GM19328 (cell line): ENCODE measurements at regions not wholly inside any gene's neighbourhood (a gene's known extent, or its start where the extent isn't known, plus 50 kb on each side); places are given as distances from the start of the nearest gene placed in this dataset.

Source experiments
- ATAC-seq: cut with Tn5 transposase; IDR thresholded peaks from one replicate; pipeline ENCODE4 v1.9.1; 2021; ENCODE audit warnings: mild to moderate bottlenecking, moderate library complexity; ENCODE audit not compliant: unreplicated experiment

DNA sequence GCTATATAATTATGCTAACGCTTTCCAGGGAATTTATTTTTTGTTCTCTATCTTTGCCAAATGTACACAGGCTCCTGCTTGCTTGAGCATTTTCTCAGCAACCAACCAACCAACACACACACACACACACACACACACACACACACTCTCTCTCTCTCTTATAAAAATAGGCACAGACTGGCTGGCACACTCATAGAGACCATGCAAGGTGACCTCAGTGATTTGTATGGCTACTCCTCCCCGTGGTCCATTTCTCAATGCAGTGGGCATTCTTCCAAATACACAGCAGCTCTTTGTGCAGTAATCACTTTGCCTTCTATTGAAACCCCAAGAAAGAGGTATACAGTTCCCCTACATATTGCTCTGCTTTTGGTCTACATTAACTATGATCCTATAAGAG is 416.0 kb downstream of the MAN2A1 start:
- ATAC-seq: no peak

DNA sequence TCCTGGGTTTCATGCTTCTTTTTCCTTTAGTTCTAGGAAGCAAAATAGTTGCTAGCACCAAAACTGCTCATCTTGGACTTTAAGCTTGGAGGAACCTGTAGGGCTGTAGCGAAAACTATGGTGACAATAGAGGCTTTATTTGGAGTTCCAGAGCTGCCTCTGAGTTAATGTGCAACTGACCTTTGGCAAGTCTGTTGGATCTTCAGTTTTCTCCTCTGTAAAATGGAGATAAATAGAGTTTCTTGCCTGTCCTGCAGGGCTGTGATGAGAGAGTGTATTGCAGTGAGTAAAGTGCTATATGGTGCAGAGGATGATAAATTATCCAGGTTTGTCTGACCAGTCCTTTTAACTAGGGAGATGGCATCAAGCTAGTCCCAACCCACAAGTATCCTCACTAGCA is 417.0 kb downstream of the MAN2A1 start:
- ATAC-seq: no peak

DNA sequence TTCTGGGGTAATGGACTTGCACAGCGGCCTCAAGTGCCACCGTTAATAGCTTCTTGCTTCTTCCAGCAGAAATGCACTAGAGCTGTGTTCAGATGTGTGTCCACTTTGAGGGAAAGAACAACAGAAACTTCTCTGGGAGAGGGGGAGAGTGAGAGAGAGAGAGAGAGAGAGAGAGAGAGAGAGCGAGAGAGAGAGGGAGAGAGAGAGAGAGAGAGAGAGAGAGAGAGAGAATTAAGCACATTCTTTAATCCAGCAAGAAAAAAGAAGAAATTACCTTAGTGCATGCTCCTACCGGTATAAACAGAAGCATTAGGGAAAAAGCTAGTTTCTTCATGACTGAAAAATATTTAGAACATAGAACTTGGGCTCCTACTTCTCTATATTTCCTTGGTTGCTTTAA is 418.8 kb downstream of the MAN2A1 start:
- ATAC-seq: no peak

DNA sequence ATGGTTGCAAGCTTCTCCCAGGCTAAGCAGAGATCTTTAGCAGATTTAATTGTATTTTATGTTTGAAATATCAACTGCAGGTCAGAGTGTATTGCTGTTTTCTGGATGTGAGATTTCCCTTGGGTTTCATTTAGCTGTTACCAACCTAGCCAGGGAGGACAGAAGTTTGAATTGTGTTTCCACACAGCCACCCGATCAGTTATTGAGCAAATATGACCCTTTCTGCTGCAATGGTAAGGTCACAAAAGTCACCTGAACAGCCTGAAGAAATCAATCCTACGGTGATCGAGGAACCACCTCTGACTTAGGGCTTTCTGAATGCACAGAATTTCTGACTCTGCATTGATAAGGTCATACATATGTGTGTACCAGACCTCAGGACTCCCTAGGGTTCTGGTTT is 419.9 kb downstream of the MAN2A1 start:
- no peak for ATAC-seq

DNA sequence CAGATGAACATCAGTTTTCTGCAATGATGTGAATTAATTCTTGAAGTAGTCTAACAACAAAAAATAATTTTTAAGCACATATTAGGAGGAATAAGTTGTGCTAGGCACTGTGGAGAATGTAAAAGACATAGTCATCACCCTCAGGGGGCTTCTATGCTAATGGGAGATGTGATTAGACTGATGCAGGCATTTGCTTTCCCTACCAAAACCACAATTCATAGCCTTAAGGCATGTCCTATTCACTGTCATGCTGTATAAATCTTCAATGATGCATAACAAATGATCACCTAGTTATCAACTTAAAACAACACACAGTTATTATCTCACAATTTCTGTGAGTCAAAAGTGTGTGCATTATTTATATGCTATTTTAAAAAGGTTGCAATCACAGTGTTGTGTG is 422.6 kb downstream of the MAN2A1 start:
- no peak for ATAC-seq

DNA sequence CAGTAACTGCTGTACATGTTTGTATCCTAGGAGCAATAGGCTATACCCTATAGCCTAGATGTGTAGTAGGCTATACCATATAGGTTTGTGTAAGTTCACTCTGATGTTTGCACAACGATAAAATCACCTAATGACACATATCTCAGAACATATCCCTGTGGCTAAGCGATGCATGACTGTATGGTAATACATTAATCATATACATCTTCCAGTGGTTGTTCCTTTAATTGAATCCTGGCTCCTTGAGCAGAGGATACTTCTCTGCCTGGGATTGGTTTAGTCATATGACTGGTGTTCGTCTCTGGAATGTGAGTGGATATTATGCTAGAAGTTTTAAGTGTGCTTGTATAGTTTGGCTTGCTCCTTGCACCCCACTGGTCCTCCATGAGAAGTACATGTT is 425.8 kb downstream of the MAN2A1 start:
- no peak for ATAC-seq

DNA sequence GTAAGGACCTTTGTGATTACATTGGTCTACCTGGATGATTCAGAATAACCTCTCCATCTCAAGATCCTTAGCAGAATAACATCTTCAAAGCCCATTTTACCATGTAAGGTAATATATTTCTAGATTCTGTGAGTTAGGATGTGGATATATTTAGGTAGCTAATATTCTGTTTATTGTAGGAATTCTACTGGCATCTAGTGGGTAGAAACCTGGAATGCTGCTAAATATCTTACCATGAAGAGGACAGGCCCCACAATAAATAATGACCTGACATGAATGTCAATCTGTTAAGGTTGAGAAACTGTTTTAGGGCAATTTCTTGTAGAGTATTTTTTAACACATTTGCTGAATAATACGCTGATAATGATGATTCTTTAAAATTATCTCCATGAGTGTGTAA is 426.8 kb downstream of the MAN2A1 start:
- ATAC-seq: no peak

DNA sequence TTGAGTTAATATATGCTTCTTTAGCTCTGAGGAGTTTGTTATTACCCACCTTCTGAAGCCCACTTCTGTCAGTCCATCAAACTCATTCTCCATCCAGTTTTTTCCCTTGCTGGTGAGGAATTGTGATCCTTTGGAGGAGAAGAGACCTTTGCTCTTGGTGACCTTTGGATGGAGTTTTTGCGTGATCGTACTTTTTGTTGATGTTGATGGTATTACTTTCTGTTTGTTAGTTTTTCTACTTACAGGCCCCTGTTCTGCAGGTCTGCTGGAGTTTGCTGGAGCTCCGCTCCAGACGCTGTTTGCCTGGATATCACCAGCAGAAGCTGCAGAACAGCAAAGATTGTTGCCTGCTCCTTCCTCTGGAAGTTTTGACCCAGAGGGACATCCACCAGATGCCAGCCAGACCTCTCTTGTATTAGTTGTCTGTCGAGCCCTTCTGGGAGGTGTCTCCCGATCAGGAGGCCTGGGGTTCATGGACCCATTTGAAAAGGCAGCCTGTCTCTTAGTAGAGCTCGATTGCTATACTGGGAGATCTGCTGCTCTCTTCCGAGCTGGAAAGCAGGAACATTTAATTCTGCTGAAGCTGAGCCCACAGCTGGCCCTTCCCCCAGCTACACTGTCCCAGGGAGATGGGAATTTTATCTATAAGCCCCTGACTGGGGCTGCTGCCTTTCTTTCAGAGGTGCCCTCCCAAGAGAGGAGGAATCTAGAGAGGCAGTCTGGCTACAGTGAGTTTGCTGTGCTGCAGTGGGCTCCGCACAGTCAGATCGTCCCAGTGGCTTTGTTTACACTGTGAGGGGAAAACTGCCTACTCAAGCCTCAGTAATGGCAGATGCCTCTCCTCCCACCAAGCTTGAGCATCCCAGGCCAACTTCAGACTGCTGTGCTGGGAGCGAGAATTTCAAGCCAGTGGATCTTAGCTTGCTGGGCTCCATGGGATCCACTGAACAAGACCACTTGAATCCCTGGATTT is 445.5 kb downstream of the MAN2A1 start:
- ATAC-seq: no peak

DNA sequence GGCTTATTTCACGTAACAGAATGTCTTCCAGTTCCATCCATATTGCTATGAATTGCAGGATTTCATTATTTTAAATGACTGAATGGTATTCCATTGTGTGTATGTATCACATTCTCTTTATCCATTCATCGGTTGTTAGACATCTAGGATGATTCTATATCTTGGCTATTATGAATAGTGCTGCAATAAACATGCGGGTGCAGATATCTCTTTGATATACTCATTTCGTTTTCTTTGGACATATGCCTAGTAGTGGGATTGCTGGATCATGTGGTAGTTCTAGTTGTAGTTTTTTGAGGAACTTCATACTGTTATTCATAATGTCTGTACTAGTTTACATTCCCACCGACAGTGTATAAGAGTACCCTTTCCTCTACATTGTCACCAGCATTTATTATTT is 460.5 kb downstream of the MAN2A1 start:
- ATAC-seq: no peak

DNA sequence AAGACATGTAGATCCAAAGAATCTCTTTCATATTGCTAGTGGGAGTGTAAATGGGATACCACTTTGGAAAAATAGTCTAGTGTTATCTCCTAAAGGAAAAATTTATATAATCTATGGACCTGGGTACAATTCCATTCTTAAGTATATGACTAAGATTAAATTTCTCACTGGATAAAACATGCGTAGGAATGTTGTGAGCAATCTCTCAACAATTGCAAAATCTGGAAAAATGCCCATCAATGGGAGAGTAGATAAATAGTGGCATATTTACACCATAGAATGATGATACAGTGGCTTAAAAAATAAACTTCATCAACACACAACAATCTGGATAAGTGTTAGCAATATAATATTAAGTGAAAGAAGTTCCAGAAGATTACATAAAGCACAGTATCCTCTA is 469.5 kb downstream of the MAN2A1 start:
- ATAC-seq: no peak

DNA sequence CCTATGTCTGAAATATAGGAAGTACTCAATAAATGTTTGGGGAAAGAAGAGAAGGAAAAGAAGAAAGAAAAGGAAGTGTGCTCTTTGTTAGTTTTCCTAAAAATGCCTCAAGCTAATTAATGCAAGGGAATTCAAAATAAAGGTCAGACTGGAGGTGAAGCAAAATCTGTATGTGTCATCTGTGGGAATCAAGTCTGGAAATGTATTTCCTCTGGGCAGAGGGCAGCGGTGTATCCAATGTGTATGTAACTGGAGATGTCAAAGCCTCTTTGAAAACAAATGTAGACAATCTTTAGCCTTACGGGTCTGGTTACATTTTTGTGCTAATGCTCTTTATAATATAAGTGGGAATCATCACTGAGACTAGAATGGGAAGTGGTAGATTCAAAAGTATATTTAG is 471.4 kb downstream of the MAN2A1 start:
- no peak for ATAC-seq

DNA sequence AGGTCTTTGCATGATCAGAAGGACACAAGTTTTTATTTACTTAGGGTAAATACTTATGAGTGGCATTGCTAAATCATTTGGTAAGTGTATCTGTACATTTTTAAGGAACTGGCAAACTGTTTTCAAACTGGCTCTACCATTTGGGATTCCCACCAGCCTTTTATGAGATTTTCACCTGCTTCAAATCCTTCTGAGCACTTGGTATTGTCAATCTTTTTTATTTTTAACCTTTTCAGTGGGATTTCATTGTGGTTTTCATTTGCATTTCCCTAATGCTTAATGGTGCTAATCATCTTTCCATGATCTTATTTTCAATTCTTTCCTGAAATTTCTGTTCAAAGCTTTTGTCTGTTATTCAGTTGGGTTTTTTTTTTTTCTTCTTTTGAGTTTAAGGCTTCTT is 475.6 kb downstream of the MAN2A1 start:
- no peak for ATAC-seq

DNA sequence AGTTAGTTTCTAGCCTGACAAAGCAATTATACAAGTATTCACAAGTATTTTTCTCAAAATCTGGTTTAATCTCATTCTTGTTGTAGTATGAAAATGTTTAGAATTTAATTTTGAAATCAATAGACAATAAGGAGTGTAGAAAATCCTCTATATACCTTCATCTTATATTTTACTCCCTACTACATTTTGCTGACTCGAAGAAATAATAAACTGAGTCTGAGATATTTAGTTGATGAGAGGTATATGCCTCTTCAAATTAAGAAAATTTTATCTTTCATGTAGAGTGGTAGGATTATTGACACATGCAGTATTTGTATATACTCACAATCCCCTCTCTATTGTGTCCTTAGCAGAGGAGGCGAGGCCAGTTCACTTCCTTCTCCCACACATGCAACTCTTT is 477.7 kb downstream of the MAN2A1 start:
- ATAC-seq: no peak

DNA sequence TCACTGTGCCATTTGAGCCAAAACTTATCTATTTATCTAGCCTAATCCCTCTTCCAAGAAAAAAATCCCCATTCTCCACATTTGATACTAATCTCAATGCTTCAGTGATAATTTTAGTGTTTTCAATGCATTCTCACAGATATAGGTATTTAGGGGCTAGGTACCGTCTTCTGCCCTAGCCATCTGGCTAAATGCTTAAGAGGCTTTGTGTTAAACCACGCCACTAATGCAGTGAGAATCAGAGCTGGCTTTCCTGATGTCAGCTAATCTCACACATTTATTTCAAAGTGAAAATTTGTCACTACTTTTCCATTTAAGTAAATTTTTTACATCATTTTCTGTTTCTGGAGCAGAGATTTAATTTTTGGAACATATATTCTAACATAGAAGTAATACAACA is 479.7 kb downstream of the MAN2A1 start:
- ATAC-seq: no peak

DNA sequence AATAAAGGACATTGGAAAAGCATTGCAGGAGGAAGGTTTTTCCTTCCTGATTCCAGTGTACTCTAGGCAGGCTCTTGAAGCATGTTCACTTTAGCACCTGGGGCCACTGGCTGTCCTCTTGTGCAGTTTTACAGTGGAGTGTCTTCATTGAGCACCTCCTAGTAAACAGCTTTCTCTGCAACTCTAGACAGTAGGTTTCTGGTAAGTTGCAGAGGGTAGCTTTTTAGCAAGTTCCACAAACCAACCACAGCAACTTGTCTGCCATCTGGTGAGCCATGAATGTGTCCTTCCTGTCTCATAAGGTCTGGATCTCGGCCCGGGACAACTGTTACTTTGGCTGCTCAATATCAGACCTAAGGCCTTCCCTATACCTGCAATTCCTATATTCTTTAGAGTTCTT is 488.0 kb downstream of the MAN2A1 start:
- ATAC-seq: no peak

DNA sequence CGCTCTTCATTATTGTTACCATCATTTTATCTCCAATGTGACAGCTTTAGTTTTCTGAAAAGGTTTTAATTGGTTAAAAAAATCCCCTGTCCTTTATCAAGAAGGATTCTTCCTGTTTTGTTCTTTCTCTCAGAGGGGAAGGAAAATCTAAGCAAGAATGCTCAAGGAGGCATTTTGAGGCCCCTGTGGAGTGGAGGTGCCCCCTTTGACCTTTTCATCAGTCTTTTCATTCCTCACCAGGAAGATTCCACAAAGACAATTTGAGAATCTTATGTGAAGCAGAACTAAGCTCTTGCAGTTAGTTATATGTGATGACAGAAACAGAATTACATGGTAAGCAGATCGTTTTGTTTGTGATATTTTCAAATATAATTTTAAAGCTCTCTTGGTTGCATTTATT is 489.6 kb downstream of the MAN2A1 start:
- no peak for ATAC-seq

DNA sequence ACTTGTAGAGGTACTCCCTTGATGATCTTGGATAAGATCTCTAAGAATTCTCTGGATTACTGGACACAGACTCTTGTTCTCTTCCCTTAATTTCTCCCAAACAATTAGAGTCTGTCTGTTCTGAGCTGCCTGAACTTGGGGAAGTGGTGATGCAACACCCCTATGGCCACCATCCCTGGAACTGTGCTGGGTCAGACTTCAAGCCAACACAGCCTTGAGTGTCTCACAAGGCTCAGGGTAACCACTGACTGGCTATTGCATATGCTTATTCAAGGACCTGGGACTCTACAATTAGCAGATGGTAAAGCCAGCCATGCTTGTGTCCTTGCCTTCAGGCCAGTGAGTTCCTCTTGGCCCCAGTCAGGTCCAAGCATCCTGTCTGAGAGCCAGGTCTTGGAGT is 504.5 kb downstream of the MAN2A1 start:
- no peak for ATAC-seq

DNA sequence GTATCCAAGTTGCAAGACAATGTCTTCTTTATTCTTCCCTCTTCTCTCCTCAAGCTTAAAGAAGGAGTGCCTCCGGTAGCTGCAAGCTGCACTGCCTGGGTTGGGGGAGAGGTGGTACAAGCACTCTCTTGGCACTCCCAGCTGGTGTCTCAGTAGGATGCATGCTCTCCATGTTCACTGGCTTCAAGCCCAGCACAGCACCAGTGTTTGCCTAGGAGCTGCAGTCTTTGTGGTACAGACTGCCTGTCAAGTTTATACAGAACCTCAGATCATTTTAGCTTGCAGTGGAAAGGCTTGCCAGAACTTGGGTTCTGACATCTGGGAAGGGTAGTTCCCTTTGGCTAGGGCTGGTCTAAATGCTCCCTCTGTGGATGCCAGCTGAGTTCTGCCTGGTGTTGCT is 505.6 kb downstream of the MAN2A1 start:
- no peak for ATAC-seq

DNA sequence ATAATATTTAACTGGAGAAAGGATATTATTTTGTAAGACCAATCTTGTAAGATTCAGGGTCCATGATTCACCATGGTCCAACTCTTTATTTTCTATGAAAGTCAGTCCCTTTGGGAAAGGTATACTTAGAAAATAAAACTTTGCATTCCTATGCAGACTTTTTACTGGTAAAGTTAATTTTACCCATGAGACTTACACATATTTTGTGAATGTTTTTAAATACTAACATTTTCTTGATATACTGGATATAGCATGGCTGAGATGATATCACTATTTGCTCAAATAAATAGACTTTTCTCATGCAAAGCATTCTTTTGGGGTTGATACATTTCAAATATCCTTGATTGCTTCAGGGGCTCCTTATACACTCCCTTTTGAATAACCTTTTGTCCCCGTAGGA is 512.1 kb downstream of the MAN2A1 start:
- no peak for ATAC-seq

DNA sequence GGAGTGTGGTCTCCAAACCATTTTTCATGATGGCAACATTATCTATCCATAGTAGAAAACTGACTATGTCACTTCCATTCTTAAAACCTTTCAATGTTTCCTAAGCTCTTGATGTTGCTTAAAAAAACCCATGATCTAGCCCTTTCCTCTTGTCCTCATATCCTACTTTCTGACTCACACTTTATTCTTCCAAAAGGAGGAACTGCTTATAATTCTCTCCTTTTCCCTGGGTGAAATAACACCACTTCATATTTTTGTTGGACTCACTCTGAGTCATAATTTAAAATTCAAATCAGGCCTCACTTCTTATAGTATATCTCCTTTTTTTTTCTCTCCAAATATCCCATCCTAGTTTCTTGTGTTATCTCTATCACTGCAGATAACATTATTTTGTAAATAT is 513.9 kb downstream of the MAN2A1 start:
- no peak for ATAC-seq

DNA sequence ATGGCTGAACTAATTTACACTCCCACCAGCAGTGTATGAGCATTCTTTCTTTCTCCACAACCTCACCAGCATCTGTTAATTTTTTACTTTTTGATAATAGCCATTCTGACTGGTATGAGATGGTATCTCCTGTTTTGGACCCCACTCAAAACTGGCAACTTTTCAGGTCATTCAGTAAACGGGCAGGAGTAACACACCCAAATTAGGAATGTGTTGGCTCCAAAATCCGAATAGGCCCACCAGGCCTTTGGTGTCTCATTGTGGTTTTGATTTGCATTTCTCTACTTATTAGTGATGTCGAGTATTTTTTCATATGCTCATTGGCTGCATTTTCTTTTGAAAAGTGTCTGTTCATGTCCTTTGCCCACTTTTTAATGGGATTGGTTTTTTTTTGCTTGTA is 517.1 kb downstream of the TMEM232 start:
- no peak for ATAC-seq

DNA sequence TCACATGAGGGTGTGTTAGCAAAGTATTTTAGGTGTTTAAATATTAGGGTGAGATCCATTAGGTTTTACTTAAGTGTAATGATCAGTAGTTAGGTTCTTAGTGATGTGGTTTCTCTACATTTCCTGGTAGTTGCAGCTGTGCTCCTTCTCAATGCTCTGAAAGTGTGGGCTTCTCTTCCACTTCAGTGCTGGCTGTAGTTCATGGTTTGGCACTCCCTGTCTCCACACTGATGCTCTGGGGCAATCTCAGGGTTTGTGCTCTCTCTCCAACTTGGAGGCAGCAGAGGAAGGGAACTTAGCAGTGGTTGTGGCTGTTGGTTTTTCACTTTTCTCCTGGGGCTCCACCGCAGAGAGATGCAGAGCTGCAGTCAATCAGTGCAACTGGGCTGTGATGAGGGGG is 507.5 kb downstream of the TMEM232 start:
- no peak for ATAC-seq

DNA sequence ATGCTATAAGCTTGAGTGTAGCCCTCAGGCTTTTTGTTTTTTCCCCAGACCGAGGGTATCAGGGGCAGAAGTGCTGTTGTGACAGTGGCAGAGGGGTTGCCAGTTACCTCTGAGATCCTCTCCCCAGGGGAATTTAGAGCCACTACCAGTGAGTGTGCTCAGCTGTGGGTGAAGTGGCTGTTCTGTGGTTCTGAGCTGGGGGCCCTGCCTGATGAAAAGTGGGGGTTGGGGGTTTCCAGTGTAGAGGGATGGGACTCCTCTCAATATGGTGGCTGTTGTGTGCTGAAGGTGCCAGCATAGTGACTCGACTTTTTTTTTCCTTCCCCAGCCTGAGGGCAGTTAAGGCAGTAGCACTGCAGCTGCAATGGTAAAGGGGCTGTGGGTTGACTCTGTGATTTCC is 506.7 kb downstream of the TMEM232 start:
- ATAC-seq: no peak
